ENCODE measurements at regions not wholly inside any gene's neighbourhood (a gene's known extent, or its start where the extent isn't known, plus 50 kb on each side); places are given as distances from the start of the nearest gene placed in this dataset.

- Histone ChIP-seq H3K36me3 (ENCODE audit: insufficient read depth, low read length) (no peaks in the 10 kb centered on the region), H3K9me3 (ENCODE audit: control insufficient read depth in 1 of 2, insufficient read depth in 1 of 2, low read length in 2 of 2) (peaks cover 0 to 8% of the 10 kb centered on the region in 2 experiments), H3K4me3 (ENCODE audit: low read length) (no peak overlapping the region), H3K27ac (ENCODE audit: low read depth in 1 of 2, low read length in 2 of 2) (no peak overlapping the region), H3K27me3 (ENCODE audit: control insufficient read depth in 1 of 2, insufficient read depth in 2 of 2, low read length in 2 of 2) (no peaks in the 10 kb centered on the region), H3K4me1 (ENCODE audit: insufficient read depth, low read length) (no peaks in the 10 kb centered on the region)
- Mint-ChIP-seq H3K4me1 (ENCODE audit: low read depth) (no peaks in the 10 kb centered on the region), H3K4me3 (no peak overlapping the region), H3K9me3 (peaks cover 7% of the 10 kb centered on the region), H3K27me3 (no peaks in the 10 kb centered on the region), H3K27ac (no peak overlapping the region), H3K36me3 (ENCODE audit: low read depth) (no peaks in the 10 kb centered on the region)
- intact Hi-C loops (cut with DNase I, micrococcal nuclease): no loop called here
- TF ChIP-seq, protein P1, sequence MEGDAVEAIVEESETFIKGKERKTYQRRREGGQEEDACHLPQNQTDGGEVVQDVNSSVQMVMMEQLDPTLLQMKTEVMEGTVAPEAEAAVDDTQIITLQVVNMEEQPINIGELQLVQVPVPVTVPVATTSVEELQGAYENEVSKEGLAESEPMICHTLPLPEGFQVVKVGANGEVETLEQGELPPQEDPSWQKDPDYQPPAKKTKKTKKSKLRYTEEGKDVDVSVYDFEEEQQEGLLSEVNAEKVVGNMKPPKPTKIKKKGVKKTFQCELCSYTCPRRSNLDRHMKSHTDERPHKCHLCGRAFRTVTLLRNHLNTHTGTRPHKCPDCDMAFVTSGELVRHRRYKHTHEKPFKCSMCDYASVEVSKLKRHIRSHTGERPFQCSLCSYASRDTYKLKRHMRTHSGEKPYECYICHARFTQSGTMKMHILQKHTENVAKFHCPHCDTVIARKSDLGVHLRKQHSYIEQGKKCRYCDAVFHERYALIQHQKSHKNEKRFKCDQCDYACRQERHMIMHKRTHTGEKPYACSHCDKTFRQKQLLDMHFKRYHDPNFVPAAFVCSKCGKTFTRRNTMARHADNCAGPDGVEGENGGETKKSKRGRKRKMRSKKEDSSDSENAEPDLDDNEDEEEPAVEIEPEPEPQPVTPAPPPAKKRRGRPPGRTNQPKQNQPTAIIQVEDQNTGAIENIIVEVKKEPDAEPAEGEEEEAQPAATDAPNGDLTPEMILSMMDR (IDR thresholded peaks at IDR 0.05): no peak
- POLR2A ChIA-PET: no interaction called here
- CTCF ChIA-PET: no interaction called here
- DNase-seq (no peak), ATAC-seq (ENCODE audit: poor library complexity) (no peak)
Measured at GRCh38 chr16:64869781-64870180, 252.1 kb downstream of the CDH11 start.

DNA sequence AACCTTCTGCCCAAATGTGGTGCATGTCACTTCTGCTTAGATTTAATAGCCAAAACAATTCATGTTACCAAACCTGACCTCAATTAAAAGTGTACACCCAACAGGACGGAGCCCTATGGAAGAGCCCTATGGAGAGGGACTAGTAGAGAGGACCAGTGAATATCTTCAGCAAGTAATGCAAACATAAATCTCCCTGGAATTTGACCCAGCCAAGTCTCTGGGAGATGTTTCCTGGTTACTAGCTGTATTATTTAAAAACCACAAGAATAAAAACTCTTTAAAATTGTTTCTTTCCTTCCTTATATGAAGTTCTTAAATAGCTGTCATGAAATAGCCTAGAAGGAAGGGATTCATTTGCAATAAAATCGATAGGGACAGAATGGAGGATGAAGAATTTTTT is 255.8 kb downstream of the CDH11 start:
- H3K4me3 Mint-ChIP-seq: no peak overlapping the region
- ChIA-PET POLR2A (no interaction called here), CTCF (no interaction called here)
- peaks cover 2 to 8% of the 10 kb centered on the region in 2 experiments for H3K9me3 ChIP-seq (ENCODE audit: control insufficient read depth in 1 of 2, insufficient read depth in 1 of 2, low read length in 2 of 2)
- H3K4me3 ChIP-seq (ENCODE audit: low read length): no peak overlapping the region
- H3K36me3 Mint-ChIP-seq (ENCODE audit: low read depth): no peaks in the 10 kb centered on the region
- intact Hi-C loops (cut with DNase I, micrococcal nuclease): no loop called here
- TF ChIP-seq, protein P1 (IDR thresholded peaks at IDR 0.05): no peak
- DNase-seq (no peak), ATAC-seq (ENCODE audit: poor library complexity) (no peak)
- no peak overlapping the region for H3K27ac ChIP-seq (ENCODE audit: low read depth in 1 of 2, low read length in 2 of 2)
- H3K27me3 Mint-ChIP-seq: no peaks in the 10 kb centered on the region
- H3K27me3 ChIP-seq (ENCODE audit: control insufficient read depth in 1 of 2, insufficient read depth in 2 of 2, low read length in 2 of 2): no peaks in the 10 kb centered on the region
- peaks cover 10% of the 10 kb centered on the region for H3K9me3 Mint-ChIP-seq
- no peaks in the 10 kb centered on the region for H3K36me3 ChIP-seq (ENCODE audit: insufficient read depth, low read length)
- H3K4me1 Mint-ChIP-seq (ENCODE audit: low read depth): no peaks in the 10 kb centered on the region
- H3K4me1 ChIP-seq (ENCODE audit: insufficient read depth, low read length): no peaks in the 10 kb centered on the region
- H3K27ac Mint-ChIP-seq: no peak overlapping the region

GRCh38 chr16:64865069-64865696 is 256.7 kb downstream of the CDH11 start:
- TF ChIP-seq, protein P1 (IDR thresholded peaks at IDR 0.05): no peak
- Mint-ChIP-seq H3K4me3 (no peak overlapping the region), H3K4me1 (ENCODE audit: low read depth) (no peaks in the 10 kb centered on the region), H3K27ac (no peak overlapping the region), H3K9me3 (peaks cover 13% of the 10 kb centered on the region), H3K27me3 (no peaks in the 10 kb centered on the region), H3K36me3 (ENCODE audit: low read depth) (no peaks in the 10 kb centered on the region)
- Histone ChIP-seq H3K36me3 (ENCODE audit: insufficient read depth, low read length) (no peaks in the 10 kb centered on the region), H3K4me3 (ENCODE audit: low read length) (no peak overlapping the region), H3K27me3 (ENCODE audit: control insufficient read depth in 1 of 2, insufficient read depth in 2 of 2, low read length in 2 of 2) (no peaks in the 10 kb centered on the region), H3K9me3 (ENCODE audit: control insufficient read depth in 1 of 2, insufficient read depth in 1 of 2, low read length in 2 of 2) (peaks cover 2 to 8% of the 10 kb centered on the region in 2 experiments), H3K27ac (ENCODE audit: low read depth in 1 of 2, low read length in 2 of 2) (no peak overlapping the region), H3K4me1 (ENCODE audit: insufficient read depth, low read length) (no peaks in the 10 kb centered on the region)
- no peak for ATAC-seq (ENCODE audit: poor library complexity)
- POLR2A ChIA-PET: no interaction called here
- CTCF ChIA-PET: no interaction called here
- intact Hi-C loops (cut with DNase I, micrococcal nuclease): no loop called here
- no peak for DNase-seq

Measured in CD4-positive, alpha-beta T cell (primary cell).